Stromal cell of bone marrow (primary cell): ENCODE measurements at regions not wholly inside any gene's neighbourhood (a gene's known extent, or its start where the extent isn't known, plus 50 kb on each side); places are given as distances from the start of the nearest gene placed in this dataset.
A peak's percentile ranks its signal among the peaks of the same experiment; 100 is the strongest.

Experiments
- DNase-seq: peaks from one replicate; pipeline ENCODE4 v3.0.0-alpha.2; 2012; ENCODE audit warnings: low read depth

DNA sequence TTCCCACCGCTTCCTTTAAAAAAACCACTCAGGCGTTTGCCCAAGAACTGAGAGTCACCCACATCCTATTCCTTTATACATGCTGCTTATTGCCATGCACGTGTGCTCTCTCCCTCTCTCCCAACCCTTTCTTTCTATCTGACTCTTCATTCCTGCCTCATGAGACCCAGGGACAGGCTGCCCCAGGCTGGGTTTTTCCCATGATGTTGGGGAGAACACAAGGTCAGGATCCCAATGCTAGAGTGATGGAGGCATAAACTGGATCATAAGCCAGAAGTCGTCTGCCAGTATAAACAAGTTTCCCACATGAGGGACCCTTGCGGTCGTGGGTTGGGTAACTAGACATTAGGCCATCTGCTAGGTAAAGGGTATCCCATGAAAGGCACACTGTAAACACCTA lies 64.9 kb downstream of the CD2 start:
- no peak for DNase-seq

GRCh38 chr1:116820369-116820768 lies 66.1 kb downstream of the CD2 start:
- no peak for DNase-seq

DNA sequence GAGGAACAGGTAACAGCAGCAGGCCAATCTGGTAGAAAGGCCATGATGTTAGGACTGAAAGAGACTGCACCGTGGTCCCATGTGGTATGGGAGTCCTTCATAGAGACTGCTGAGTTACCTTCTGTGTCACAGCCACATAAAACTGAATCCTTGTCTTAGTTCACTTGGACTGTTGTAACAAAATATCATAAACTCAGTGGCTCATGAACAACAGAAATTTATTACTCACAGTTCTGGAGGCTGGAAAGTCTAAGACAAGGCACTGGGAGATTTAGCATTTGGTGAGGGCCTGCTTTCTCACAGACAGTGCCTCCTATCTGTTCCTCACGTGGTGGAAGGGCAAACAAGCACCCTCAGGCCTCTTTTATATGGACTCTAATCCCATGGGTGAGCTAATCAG lies 67.5 kb downstream of the CD2 start:
- DNase-seq, result no peak

DNA sequence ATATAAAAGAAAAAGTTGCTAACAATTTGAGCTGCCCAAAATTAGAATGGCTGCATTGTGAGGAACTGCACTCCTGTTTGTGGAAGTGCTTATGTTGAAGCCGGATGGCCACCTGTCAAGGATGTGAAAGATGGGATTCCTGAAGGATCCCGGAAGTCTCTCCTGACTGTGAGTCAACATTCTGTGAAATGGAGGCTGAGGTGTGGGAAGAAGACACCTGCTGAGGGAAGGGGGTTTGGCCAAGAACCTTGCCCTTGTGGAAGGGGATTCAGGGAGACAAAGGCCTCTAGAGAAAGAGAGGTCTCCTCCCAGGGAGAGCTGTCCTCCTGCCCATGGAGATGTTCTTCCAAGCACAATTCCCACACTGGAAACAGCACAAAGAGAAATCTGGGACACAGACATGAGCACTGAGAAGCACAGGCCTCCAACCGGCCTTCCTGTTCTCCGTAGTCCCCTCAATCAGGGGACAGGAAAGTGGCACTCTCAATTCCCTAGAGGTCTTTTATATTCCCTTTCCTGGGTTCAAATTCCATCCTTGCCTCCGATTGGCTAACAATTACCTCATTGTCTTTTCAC lies 70.5 kb downstream of the CD2 start:
- no peak for DNase-seq

DNA sequence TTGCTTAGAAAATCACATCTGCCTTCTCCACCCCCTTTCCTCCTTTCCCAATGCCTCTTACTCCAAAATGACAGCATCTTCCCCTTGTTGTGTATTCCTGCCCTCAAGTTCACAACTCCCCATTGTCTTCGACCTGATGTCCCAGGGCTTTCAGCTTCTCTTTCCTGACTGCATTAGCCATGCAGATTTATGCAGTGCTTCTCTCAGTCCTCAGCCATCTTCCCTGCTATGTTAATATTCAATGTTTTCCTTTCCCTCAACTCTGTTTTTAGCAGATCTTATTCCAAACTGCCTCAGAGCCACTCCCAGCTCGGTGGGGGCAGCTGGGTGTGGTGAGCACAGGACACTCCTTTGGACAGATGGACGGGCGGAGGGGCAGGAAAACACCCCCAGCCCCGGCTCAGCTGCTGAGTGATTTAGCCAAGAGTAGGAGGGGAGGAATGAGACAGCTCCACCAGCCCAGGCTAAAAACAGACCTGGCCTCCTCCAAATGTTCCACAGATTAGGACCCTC lies 71.0 kb downstream of the CD2 start:
- no peak for DNase-seq

GRCh38 chr1:116825720-116826438 lies 71.6 kb downstream of the CD2 start:
- no peak for DNase-seq

GRCh38 chr1:116826818-116827606 lies 72.8 kb downstream of the CD2 start:
- no peak for DNase-seq

- DNase-seq, result no peak
Observed at GRCh38 chr1:116827607-116828105, 73.4 kb downstream of the CD2 start.

- no peak for DNase-seq
Observed at GRCh38 chr1:116832308-116832931, 77.3 kb upstream of the PTGFRN start.

GRCh38 chr1:116832932-116833578 lies 76.7 kb upstream of the PTGFRN start:
- no peak for DNase-seq

GRCh38 chr1:116833718-116834117 lies 76.0 kb upstream of the PTGFRN start:
- no peak for DNase-seq

DNA sequence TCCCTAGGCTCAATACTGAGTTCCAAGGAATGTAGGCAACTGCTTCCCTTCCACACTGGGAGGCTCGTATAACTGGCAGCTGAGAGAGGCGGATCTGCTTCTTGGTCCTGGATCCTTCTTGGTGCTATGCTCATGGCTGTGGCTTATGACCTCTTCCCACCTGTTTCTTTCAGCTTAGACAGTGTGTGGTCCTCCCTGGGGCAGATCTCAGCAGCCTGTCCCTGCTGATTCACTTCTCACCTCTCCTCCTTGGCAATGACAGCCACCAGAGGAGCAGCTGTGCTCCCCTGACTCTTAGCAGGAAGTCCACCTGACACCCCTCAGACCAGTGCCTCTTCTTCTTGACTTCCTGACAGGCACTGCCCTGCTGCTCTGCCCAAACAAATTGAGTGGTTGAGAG lies 75.1 kb upstream of the PTGFRN start:
- DNase-seq, result no peak

DNA sequence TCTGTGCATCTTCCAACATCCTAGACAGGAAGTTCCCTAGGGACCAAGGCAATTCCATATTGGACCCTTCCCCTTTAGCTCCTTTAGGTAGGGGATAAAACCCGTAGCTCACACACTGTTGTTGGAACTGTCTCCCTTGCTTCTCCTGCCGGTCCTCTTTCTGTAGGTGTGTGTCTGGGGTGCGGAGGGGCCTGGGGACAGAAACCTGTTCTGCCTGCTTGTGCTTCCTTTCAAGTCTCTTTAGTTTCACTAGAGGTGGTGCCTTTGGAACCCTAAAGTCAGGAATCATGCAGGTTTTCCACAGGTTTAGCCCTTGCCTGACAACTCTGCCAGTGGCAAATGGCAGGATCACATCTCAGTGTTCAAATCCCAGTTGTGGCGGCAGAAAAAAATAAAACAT lies 74.6 kb upstream of the PTGFRN start:
- no peak for DNase-seq

DNA sequence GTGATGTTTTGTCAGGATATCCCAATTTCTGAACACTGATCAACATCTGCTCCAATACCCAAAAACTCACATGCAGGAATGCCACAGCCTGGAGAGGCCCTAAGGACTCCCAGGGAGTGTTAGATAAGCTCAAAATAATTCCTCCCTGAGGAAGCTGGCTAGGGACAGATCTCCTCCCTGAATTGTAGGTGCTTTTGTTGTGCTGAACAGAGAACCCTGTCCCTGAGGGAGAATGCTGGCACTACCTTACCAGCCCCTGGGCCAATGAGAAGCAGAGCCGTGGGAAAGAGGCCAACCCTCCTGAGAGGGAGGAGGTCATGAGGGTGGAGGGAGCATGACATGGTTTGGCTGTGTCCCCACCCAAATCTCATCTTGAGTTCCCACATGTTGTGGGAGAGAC lies 73.6 kb upstream of the PTGFRN start:
- no peak for DNase-seq

GRCh38 chr1:116841569-116842344 lies 68.0 kb upstream of the PTGFRN start:
- DNase-seq, result no peak

GRCh38 chr1:116842654-116843053 lies 67.1 kb upstream of the PTGFRN start:
- DNase-seq, result no peak

DNA sequence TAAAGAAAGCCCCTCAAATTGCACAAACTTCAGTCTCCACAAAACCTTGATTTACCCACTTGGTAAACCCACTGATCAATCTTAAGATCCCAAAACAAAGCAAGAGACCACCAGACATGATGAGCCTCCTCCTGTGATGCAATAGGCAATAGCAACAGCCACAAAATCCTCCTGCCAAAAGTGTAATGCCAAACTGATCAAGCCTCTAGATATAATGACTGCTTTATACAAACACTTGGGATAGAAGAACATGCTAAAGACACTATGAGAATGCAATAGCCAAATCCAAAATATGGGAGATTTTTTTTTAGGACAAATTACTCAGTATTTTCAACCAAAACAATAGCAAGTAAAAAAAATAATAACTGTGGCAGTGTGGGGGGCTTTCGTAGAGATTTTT lies 64.9 kb upstream of the PTGFRN start:
- no peak for DNase-seq

DNA sequence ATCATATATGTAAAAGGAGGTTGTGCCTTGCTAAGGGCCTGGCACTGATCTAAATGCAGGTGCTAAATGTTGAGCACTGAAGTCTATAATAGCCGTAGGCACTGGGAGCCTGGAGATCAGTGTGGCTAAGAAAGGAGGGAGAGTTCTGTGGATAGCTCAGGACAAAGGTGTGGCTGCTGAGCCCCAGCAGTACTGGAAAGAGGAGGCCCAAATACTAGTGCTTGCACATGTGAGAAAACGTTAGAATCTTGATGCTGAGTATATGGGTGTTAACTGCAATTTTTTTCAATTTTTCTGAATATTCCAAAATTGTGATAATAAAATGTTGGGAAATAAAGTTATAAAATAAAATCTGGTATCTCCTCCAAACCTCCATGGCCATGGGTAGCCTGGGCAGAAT lies 62.5 kb upstream of the PTGFRN start:
- DNase-seq, result no peak

- peak; percentile 42 for DNase-seq
Observed at GRCh38 chr1:116847688-116848531, 61.8 kb upstream of the PTGFRN start.

GRCh38 chr1:116850436-116850835 lies 59.3 kb upstream of the PTGFRN start:
- no peak for DNase-seq
